NCI-H460 (cell line): ENCODE measurements at regions not wholly inside any gene's neighbourhood (a gene's known extent, or its start where the extent isn't known, plus 50 kb on each side); places are given as distances from the start of the nearest gene placed in this dataset.

ENCODE experiments used
- DNase-seq: peaks from one replicate; pipeline ENCODE4 v3.0.0-alpha.2; 2016; ENCODE audit warnings: low read depth; ENCODE audit errors: extremely low read depth

DNA sequence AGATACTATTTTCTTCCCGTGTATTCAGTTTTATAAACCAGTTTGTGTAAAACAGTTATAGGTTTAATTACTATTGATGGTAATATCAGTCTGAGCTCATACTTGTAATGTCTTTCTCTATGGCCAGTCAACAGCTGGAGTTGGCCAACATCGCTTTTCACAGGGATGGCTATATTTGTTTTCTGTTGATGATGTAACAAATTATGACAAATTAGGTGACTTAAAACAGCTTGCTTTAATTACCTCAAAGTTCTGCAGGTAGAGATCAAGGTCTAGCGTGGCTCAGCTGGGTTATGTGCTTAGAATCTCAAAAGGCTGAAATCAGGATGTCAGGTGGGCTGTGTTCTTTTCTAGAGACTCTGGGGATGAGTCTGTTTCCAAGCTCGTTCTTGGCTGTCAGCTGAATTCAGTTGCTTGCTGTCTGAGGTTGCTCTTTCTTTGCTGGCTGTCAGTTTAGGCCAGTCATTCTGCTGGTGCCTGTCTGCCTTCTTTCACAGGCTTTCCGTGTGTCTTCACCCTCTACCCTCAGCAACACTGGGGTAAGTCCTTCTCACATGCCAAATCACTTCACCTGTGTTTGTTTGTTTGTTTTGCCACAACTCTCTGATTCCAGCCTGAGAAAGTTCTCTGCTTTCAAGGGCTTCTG lies 370.2 kb upstream of the E2F7 start:
- DNase-seq: no peak

DNA sequence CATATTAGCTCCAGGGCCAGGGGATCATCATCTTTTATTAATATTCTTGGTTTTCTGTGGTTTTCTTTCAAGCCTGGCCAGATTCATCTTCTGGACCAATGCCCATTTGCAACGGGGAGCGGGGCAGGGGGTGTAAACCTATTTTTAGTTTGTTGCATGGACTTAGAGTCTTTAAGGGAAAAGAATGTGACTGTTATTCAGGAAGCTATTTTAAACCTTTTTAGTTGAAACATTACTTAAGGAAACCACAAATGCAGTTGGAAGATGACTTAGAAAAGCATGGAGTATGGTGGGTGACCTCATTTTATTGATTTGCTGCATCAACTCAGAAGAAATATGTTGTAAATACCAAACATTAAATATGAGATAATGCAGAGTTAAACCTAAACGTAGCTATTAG lies 368.4 kb upstream of the E2F7 start:
- no peak for DNase-seq

DNA sequence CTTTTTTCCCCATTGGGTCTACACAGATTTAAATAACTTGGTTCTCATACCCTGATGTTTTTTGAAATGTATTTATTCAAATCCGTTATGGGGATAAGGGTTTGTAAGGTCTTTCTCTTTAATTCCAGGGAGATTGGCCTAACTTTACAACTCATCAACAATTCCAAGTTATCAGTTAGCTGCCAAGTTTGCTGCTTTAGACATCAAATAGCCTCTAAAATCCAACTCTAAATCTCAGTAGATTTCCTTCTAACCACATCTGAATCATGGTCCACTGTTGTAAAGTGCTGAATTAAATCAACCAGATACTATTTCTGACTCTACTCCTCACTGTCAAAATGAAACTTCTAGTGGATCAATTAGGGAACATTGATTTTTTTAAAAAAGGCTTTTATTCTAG lies 364.1 kb upstream of the E2F7 start:
- DNase-seq: no peak

DNA sequence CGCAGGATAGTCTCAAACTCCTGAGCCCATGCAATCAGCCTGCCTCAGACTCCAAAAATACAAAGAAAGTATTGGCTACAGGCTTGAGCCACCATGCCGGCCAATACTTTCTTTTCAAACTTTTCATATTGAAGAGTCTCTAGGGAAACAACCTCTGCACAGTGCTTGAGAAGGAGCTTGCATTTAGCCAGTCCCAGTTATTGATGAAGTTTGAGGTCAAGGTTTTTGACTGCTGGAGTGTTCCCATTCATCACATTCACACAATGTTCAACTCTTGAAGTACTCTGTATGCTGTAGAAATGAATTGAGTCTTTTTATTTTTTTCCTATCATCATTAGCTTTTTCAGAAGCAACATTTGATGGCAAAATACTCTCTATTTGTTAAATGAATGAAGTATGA lies 355.8 kb upstream of the E2F7 start:
- DNase-seq: no peak

DNA sequence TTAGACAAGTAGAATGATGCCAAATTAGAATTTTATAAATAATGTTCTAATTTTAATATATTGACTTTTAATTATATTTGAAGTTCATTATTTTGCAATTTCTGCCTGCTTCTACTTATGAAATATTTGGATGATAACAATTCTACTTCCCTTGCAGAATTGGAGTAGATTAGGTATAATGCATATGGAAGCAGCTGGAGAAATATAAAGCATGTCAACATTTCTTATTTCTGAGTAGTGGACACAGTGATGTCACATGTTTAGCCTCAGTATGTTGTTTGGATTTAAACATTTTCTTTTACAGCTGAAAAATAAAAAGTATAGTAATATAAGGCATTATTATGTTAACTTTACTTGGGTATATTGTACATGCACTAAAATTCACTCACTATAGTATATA lies 344.2 kb upstream of the E2F7 start:
- no peak for DNase-seq

DNA sequence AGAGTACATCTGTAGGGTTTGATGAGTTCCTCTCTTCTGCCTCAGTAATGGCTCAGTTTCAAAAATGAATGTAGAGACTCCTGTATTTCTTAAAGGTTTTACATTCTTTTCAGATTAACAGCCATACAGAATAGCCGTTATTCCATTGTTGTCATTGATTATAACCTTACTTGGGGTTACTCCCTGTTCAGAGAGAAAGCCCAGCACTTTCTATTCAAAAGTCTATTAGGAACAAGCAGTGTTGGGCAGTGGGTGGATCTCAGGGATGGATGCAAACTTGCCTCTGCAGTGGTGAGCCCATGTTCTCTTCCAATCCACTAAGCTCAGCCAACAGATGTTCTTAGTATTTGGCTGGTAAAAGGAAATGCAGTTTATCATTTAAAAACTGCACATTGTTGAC lies 342.6 kb upstream of the E2F7 start:
- no peak for DNase-seq

DNA sequence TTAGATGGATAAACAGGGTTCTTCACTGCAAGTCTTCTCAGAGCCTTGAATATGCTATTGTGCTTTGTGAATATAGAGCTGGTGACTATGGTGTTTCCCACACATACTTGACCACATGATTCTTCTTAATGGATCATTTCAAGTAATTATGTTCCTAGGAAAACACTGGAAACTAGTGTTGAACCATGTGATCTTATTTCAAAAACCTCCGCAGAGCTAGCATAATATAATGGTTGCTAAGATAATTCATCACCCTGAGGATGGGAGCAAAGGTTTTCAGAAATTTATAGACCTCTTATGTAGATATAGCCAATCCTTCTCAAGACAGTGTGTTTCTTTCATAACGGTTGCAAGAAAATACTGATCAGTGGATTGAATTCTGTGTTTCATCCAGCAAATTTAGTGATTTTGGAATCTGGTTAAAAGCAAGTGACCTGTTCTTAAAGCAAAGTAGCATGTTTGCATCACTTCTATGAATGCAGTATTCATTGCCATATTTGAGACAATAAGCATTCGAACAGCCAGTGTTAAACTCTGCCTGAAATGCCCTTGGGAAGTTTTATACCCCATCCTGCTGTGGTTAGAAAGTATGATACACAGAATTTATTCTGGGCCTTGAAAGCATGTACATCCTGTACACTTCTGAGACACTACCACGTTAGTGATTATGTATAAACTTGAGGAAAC lies 341.0 kb upstream of the E2F7 start:
- DNase-seq: no peak

DNA sequence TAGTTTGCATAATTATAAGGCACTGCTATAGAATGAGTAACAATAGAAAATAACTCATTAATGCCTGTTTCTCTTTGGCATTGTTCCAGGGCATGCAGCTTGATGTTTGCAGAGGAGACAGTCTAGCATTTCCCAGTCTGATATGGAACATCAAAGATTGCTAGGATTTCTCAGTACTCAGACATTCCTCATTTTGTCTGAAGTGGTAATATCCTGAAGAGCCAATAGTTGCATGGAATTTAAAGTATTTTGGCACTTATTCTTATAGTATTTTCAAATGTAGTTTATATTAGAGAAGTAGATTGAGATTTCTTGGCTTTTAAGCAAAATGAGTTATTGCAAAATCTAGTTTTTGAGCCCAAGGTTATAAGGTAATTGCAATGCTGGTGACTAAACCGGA lies 337.3 kb upstream of the E2F7 start:
- no peak for DNase-seq

DNA sequence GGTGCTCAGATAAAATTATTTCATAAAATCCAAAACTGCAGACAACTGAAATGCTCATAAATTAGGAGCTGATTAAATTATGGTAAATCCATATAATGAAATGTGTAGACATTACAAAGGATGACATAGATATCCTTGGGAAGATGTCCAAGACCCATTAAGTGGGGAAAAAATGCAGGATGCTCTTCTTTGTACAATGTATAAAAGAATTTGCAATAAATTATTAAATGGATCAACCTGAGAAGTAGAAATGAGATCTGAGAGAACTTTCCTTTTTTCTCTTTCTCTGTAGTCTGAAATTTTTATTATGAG lies 336.4 kb upstream of the E2F7 start:
- DNase-seq: no peak

DNA sequence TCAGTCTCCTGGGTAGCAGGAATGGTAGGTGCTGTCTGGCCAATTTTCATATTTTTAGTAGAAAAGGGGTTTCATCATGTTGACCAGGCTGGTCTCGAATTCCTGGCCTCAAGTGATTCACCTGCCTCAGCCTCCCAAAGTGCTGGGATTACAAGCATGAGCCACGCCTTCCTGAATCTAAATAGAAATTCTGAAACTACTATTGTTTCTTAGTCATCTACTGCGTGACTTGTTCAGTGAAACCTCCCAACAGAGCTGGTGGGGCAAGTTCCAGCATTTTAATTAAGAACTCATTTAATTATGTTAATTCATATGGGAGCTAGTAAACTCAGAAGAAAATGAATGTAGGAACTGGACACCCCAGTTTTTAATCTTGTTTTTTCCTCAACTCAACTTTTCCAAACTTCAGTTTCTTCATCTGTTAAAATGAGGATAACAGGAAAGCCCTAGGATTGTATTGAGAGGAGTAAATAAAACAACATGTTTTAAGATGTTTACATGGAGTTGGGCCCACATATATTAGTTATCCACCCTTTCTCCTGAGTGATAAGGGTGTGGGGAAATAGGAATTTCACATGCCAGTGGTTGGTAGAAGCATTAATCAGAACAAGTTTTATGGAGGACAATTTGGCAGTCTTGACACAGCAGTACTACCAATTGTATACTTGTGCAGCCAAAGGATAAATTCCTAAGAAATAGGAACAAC lies 335.8 kb upstream of the E2F7 start:
- no peak for DNase-seq

DNA sequence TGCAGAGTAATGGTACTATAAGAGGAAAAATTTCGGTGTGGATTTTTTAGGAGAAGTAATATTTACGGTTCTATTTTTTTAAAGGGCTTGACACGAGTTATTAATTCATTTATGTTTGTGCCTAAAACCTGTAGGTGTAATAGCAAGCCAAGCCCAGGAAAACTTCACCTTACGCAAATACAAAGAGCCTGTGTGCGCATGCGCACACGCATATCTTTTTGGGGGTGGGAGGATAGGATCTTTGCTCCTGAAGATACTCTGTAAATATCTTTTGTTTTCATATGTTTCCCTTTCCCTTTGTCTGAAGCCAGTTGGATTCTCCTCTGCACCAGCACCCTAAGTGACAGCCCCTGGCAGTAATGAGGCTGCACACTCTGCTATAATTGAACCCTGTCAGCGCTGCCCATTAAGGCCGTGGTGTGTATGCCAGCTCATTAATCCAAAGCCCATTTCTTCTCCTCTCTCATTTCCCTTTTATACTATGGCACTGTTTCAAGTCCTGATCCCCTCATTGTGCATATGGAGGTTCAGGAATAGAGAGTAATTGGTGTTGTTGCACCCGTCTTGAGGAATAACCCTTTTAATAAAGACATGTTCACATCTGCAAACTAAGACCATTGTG lies 327.2 kb upstream of the E2F7 start:
- no peak for DNase-seq

DNA sequence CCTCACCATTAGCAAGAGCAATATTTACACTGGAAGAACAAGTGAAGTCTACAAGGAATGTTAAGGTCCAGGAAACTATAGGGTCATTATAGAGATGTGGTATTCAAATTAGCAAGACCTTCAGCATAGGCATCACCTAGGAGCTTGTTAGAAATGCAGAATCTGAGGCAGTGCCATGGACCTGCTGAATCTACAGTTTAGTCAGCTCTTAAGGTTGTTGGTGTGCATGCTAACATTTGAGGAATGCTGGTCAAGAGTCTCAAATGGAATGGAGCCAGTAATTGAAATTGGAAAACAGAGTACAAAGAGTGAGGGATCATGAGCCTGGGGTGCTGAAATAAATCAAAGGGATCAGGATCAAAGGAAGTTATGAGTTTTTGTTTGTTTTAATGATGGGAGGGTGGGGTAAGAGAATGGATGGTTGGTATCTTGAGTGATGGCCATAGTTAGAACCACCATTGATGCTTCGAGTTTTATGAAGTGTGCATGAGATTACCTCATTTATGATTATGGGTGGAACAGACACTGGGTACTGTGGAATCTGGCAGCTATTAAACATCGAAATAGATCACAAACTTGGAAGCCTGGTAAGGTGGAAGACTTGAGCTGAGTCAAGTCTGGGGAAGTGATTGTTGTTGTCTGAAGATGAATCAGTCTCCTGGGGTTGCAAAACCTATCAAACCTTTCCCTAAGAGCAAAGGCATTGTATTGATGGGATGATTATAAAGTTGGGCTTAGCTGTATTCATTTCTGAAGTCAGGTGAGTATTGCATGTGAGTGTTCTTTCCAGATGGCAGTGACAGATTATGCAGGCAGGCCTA lies 323.3 kb upstream of the E2F7 start:
- DNase-seq: no peak

DNA sequence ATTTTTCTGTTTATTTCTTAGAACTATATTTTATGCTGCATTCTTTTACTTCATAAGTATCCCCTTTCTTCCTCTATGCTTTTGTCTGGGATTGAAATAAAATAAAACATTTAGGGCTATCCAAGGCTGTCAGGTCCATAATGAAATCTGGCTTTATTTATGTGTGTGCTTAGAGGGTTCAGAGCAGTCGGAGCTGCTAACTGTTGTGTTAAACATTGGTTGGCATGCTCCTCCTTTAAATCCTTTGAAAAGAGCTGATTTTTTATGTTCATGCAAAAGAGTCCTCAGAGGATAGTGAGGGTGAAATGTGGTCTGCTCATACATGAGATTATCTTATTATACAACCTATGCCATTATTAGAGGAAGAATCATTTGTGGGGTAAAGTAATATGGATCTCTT lies 322.3 kb upstream of the E2F7 start:
- no peak for DNase-seq

DNA sequence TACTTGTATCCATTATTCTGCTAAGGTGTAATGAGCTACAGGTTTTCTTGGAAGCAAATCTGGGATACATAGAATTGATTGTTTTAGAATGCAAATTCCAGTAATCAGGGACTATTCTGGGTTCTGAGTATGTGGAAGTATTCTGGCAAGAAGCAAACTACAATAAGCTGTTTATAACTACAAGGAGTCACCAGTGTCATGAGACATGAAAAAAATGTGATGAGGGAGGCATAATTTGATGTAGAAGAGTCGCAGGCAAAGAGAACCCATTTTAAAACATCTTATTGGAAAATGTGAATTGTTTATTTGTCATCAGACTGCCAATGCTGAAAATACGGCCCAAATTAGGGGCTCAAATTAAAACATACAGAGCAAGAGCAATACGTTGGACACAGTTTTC lies 321.8 kb upstream of the E2F7 start:
- DNase-seq: no peak

DNA sequence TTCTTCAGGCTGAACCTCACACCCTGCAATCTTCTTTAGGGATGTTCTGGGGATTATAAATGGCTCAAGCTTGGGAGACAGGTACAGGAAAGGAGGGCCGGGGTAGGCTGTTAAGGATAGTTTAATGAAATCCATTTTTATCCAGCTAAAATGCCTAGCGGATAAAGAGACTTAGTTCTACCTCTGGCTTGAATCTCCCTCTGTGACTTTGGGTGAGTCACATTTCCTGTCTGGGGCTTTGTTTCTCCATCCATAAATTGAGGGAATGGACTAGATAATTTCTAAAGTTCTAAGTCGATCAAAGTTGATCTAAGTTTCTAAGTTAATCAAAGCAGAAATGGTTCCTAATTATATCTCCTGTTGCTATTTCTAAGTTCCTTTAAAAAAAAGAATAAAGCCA lies 319.6 kb upstream of the E2F7 start:
- DNase-seq: no peak

DNA sequence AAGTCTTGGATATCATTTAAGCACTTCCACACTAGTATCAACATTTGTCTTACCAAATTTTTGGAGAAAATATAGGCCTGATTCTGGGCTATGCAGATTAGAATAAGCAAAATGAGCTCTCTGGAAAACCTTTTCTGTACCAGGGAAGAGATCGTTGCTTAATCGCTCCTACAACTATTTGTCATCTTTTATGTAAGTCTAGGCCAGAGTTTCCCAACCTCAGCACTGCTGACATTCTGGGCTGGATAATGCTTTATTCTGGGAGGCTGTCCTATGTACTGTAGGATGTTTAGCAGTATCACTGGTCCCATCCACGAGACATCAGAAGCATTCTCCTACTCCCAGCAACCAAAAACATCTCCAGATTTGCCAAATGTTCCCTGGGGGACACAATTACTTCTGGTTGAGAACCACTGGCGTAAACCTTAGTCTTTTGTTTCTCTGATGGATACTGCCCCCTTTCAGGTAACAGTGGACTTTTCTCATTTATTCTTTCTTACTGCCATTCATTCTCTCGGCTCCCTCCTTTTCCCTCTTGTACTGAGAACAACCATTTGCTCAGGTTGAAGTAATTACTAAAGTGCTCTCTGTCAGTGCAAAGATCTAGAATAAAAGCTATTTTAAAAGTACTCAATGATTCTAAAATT lies 316.9 kb upstream of the E2F7 start:
- no peak for DNase-seq

DNA sequence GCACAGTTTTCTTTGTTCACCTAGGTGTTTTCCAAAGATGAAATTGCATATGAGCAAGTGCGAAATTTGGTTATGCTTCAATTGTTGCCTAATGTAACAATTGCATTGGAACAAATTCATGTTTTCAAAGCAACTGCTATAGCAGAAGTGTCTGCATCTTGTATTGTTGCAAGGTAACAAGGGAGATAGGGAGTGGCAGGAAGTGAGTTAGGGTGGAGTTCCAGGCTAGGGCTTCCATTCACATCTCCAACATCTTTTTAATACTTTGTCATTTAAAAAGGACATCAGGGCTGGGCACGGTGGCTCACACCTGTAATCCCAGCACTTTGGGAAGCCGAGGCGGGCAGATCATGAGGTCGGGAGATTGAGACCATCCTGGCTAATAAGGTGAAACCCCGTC lies 312.3 kb upstream of the E2F7 start:
- no peak for DNase-seq

DNA sequence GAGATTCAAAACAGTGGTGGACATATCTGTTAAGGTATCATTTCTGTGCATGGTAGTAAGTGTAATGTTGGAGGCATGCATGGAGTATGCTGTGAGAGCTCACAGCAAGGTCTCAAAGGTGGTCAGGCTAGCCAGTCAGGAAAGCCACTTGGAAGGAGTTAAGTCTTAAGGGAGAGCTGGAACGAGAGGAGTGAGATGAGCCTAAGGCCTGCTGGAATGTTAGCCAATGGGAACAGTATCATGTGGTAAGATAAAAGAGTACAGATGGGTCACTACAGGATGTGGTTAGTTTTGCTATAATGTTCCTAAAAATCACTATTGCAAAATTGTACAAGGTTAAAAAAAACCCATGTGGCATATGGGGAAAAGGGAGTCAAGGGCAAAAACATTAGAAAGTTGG lies 311.7 kb upstream of the E2F7 start:
- DNase-seq: no peak

DNA sequence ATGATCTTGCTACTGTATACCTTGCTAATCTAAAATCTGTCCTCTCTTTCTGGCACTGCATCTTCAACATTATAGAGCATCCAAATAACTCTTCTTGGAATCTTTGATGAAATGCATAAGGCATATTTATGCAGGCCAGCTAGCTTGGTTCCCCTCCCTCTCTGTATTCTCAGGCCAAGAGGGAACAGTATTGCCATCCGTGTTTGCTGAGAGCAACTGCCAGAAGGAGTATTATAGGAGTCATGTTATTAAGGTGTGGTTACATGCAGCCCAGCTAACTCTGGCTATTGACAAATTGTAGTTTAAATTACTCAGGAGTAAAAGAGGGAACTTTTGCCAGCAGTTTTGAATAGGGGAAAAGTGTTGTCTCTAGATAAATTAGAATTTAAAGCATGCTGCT lies 309.3 kb upstream of the E2F7 start:
- no peak for DNase-seq

DNA sequence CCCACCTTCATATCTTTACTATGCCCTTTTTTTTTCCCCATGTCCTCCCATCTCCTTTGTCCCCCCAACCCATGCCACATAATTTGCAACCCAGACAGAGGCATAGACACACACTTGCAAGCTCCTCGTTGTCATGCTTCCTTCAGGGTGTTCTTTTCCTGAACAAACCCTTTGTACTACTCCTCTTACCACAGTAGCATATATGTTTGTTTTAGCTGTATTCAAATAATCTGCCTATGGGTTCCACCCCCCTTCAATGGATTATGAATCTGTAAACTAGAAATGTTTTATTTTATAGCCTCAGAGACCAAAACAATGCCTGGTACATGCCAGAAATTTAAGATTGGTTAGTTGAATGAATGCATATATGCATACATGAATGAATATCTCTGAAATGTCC lies 307.1 kb upstream of the E2F7 start:
- DNase-seq: no peak

DNA sequence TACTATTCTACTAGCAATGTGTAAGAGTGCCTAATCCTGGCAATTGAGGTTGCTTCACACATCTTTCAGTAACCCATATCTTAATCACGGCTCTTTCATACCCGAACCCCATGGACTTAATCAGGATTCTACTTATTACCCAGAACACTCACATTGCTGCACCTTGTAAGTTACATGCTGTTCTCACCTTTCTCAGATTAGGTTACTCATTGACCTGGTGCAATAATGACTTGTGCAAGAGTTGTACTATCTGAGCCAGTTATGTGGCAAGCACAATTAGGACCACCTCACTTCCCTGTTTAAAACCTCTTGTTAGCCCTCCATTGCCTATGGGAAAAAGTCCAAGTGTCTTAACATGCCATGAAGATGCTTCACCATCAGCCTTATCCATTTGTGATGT lies 306.7 kb upstream of the E2F7 start:
- DNase-seq: no peak
